OCI-LY1 (cell line): ENCODE measurements at regions not wholly inside any gene's neighbourhood (a gene's known extent, or its start where the extent isn't known, plus 50 kb on each side); places are given as distances from the start of the nearest gene placed in this dataset.

Experiments used
- H2AFZ ChIP-seq: fragments of 200-600 bp; sonication (generic), shearing (Covaris generic); 2 replicates; pipeline ENCODE4 v1.6.0; 2014; ENCODE audit warnings: antibody characterized with exemption, mild to moderate bottlenecking, low read length
- H3F3A ChIP-seq: fragments of 200-600 bp; sonication (generic), shearing (Covaris generic); 2 replicates; pipeline ENCODE4 v1.6.0; 2014; ENCODE audit warnings: mild to moderate bottlenecking, antibody characterized with exemption, low read length, moderate library complexity; ENCODE audit not compliant: insufficient read depth
- H3K27ac ChIP-seq: fragments of 200-600 bp; sonication (generic); 2 replicates; pipeline ENCODE4 v1.5.1; 2014; ENCODE audit warnings: low read length, mixed run types, mild to moderate bottlenecking, low read depth; ENCODE audit not compliant: poor library complexity, severe bottlenecking
- H3K27me3 ChIP-seq: fragments of 200-600 bp; sonication (generic); 2 replicates; pipeline ENCODE4 v1.6.0; 2014; ENCODE audit warnings: antibody characterized with exemption, mild to moderate bottlenecking, low read length, moderate library complexity; ENCODE audit not compliant: insufficient read depth
- H3K36me3 ChIP-seq: fragments of 200-600 bp; sonication (generic); 2 replicates; pipeline ENCODE4 v1.6.1; 2014; ENCODE audit warnings: mild to moderate bottlenecking, antibody characterized with exemption, low read length, moderate library complexity, mixed read lengths; ENCODE audit not compliant: insufficient read depth
- H3K4me1 ChIP-seq: fragments of 200-600 bp; sonication (generic); 2 replicates; pipeline ENCODE4 v1.5.1; 2014; ENCODE audit warnings: mild to moderate bottlenecking, low read length, moderate library complexity; ENCODE audit not compliant: insufficient read depth, severe bottlenecking
- H3K4me2 ChIP-seq: fragments of 200-600 bp; sonication (generic), shearing (Covaris generic); 2 replicates; pipeline ENCODE4 v1.6.1; 2014; ENCODE audit warnings: low read length
- H3K4me3 ChIP-seq: fragments of 200-600 bp; sonication (generic); 2 replicates; pipeline ENCODE4 v1.5.1; 2014; ENCODE audit warnings: low read length, low read depth, mild to moderate bottlenecking, mixed read lengths; ENCODE audit not compliant: poor library complexity, severe bottlenecking
- H3K79me2 ChIP-seq: fragments of 200-600 bp; shearing (Covaris generic); 2 replicates; pipeline ENCODE4 v1.6.1; 2016; ENCODE audit warnings: mixed run types, low read length, mixed read lengths; ENCODE audit not compliant: insufficient read depth
- H3K9ac ChIP-seq: fragments of 200-600 bp; sonication (generic), shearing (Covaris generic); 2 replicates; pipeline ENCODE4 v1.6.1; 2014; ENCODE audit warnings: mild to moderate bottlenecking, low read length, mixed read lengths
- H3K9me2 ChIP-seq: fragments of 200-600 bp; sonication (generic), shearing (Covaris generic); 2 replicates; pipeline ENCODE4 v1.6.1; 2014; ENCODE audit warnings: low read depth, mild to moderate bottlenecking, low read length, mixed read lengths
- H3K9me3 ChIP-seq: fragments of 200-600 bp; shearing (Covaris generic); 2 replicates; pipeline ENCODE4 v1.6.1; 2014; ENCODE audit warnings: low read length, mixed read lengths
- H4K20me1 ChIP-seq: fragments of 200-600 bp; sonication (generic), shearing (Covaris generic); 2 replicates; pipeline ENCODE4 v1.6.0; 2016; ENCODE audit warnings: mild to moderate bottlenecking, low read length; ENCODE audit not compliant: insufficient read depth
- CTCF ChIP-seq: fragments of 200-600 bp; sonication (generic), shearing (Covaris generic); IDR thresholded peaks from 2 replicates; pipeline ENCODE4 v1.5.1; 2017; ENCODE audit warnings: mild to moderate bottlenecking, antibody characterized with exemption, low read length, moderate library complexity, mixed read lengths
- EZH2 ChIP-seq: fragments of 200-600 bp; sonication (generic), shearing (Covaris generic); IDR thresholded peaks from 2 replicates; pipeline ENCODE4 v1.8.0; 2017; ENCODE audit warnings: borderline replicate concordance, mixed run types, mild to moderate bottlenecking, antibody characterized with exemption, low read length, moderate library complexity, mixed read lengths

GRCh38 chr11:103805688-103806009 is 230.8 kb upstream of the DDI1 start:
- no peak overlapping the region for H3K9ac ChIP-seq
- no peak overlapping the region for H3K4me2 ChIP-seq
- no peaks in the 10 kb centered on the region for H3K27me3 ChIP-seq
- no peaks in the 10 kb centered on the region for H3K4me1 ChIP-seq
- H3F3A ChIP-seq = no peaks in the 10 kb centered on the region
- H3K9me2 ChIP-seq = no peaks in the 10 kb centered on the region
- no peaks in the 10 kb centered on the region for H3K9me3 ChIP-seq
- H3K27ac ChIP-seq = no peak overlapping the region
- TF ChIP-seq CTCF (no peak), EZH2 (no peak)
- H3K36me3 ChIP-seq = no peaks in the 10 kb centered on the region
- H2AFZ ChIP-seq = no peak overlapping the region
- H4K20me1 ChIP-seq = no peaks in the 10 kb centered on the region
- no peaks in the 10 kb centered on the region for H3K79me2 ChIP-seq
- no peak overlapping the region for H3K4me3 ChIP-seq

- H3F3A ChIP-seq = no peaks in the 10 kb centered on the region
- H3K4me1 ChIP-seq = no peaks in the 10 kb centered on the region
- no peak overlapping the region for H3K4me3 ChIP-seq
- no peaks in the 10 kb centered on the region for H3K27me3 ChIP-seq
- H4K20me1 ChIP-seq = no peaks in the 10 kb centered on the region
- H3K36me3 ChIP-seq = no peaks in the 10 kb centered on the region
- TF ChIP-seq EZH2 = no peak
- TF ChIP-seq CTCF = no peak
- no peaks in the 10 kb centered on the region for H3K9me3 ChIP-seq
- H2AFZ ChIP-seq = no peak overlapping the region
- no peak overlapping the region for H3K4me2 ChIP-seq
- no peaks in the 10 kb centered on the region for H3K9me2 ChIP-seq
- H3K9ac ChIP-seq = no peak overlapping the region
- H3K27ac ChIP-seq = no peak overlapping the region
- H3K79me2 ChIP-seq = no peaks in the 10 kb centered on the region
Measured at GRCh38 chr11:103806130-103806895, 230.1 kb upstream of the DDI1 start.

DNA sequence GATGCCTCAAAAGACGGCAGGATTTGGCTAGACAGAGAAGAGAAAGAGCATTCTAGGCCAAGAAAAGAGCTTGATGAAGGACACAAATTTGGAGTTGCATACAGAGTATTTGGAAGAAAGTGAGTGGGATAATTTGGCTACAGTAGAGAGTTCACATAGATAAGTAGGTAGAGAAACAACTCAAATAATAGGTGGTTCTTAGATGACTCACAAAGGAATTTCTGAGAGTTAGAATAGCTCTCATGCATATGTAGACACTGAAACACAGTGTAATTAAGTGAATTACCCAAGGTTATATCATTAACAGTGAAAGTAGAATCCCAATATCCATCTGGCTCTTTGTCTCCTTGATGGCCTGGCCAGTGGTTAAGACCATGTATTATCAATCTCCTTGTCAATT is 228.6 kb upstream of the DDI1 start:
- Histone ChIP-seq H3K27ac (no peak overlapping the region), H3K4me2 (no peak overlapping the region)

More for the DNA sequence above, 228.6 kb upstream of the DDI1 start:
- Histone ChIP-seq H3K9me2 (no peaks in the 10 kb centered on the region), H4K20me1 (no peaks in the 10 kb centered on the region), H2AFZ (no peak overlapping the region), H3K27me3 (no peaks in the 10 kb centered on the region), H3K9me3 (no peaks in the 10 kb centered on the region), H3K36me3 (no peaks in the 10 kb centered on the region), H3K79me2 (no peaks in the 10 kb centered on the region), H3K4me1 (no peaks in the 10 kb centered on the region), H3K9ac (no peak overlapping the region), H3F3A (no peaks in the 10 kb centered on the region), H3K4me3 (no peak overlapping the region)
- TF ChIP-seq EZH2 (no peak), CTCF (no peak)
